Fibroblast of pulmonary artery (primary cell): ENCODE measurements at regions not wholly inside any gene's neighbourhood (a gene's known extent, or its start where the extent isn't known, plus 50 kb on each side); places are given as distances from the start of the nearest gene placed in this dataset.

Source experiments
- DNase-seq: peaks from one replicate; pipeline ENCODE4 v3.0.0-alpha.2; 2010; ENCODE audit warnings: low read depth
- H3K4me3 ChIP-seq: replicated peaks from 2 replicates; pipeline ENCODE4 v1.5.1; 2011; ENCODE audit warnings: low read depth, mild to moderate bottlenecking, control low read depth, low read length, moderate library complexity
- CTCF ChIP-seq: IDR thresholded peaks from 2 replicates; pipeline ENCODE4 v1.5.1; 2011; ENCODE audit warnings: mild to moderate bottlenecking, control low read depth, low read length, inconsistent platforms; ENCODE audit errors: missing control alignments

- TF ChIP-seq CTCF, result no peak
- H3K4me3 ChIP-seq, result no peak overlapping the region
- DNase-seq, result peak; percentile 79
These were observed 83.8 kb upstream of the REG3G start for GRCh38 chr2:78941751-78942150.

GRCh38 chr2:78963881-78964280 is 61.6 kb upstream of the REG3G start:
- DNase-seq, result no peak
- H3K4me3 ChIP-seq, result no peak overlapping the region
- no peak for TF ChIP-seq CTCF

- no peak for TF ChIP-seq CTCF
- no peak for DNase-seq
- H3K4me3 ChIP-seq, result no peak overlapping the region
These were observed 58.2 kb upstream of the REG3G start for GRCh38 chr2:78967294-78967693.

GRCh38 chr2:78973630-78974029 is 51.9 kb upstream of the REG3G start:
- DNase-seq, result no peak
- no peak overlapping the region for H3K4me3 ChIP-seq
- no peak for TF ChIP-seq CTCF
